ENCODE measurements at regions not wholly inside any gene's neighbourhood (a gene's known extent, or its start where the extent isn't known, plus 50 kb on each side); places are given as distances from the start of the nearest gene placed in this dataset.

DNA sequence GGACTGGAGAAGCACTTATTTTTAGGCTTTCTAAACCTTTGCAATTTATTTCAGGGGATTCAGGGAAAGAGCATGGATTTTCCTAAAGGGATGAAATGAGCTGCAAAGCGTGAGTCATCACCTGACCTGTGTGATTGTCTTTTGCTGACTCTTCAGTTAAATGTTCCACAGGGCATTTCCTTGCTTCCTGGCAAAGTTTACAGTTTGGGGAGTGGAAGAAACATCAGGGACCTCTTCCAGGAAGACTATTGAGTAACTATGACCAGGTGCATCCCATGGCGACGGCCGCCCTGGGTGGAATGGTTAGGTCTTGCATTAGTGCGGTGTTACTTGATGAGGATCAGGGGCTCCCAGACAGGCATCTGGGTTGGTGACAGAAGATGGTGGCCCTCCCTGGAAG, 79.5 kb upstream of the SIPA1L2 start:
- TF ChIP-seq, protein P1, sequence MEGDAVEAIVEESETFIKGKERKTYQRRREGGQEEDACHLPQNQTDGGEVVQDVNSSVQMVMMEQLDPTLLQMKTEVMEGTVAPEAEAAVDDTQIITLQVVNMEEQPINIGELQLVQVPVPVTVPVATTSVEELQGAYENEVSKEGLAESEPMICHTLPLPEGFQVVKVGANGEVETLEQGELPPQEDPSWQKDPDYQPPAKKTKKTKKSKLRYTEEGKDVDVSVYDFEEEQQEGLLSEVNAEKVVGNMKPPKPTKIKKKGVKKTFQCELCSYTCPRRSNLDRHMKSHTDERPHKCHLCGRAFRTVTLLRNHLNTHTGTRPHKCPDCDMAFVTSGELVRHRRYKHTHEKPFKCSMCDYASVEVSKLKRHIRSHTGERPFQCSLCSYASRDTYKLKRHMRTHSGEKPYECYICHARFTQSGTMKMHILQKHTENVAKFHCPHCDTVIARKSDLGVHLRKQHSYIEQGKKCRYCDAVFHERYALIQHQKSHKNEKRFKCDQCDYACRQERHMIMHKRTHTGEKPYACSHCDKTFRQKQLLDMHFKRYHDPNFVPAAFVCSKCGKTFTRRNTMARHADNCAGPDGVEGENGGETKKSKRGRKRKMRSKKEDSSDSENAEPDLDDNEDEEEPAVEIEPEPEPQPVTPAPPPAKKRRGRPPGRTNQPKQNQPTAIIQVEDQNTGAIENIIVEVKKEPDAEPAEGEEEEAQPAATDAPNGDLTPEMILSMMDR (IDR thresholded peaks at IDR 0.05; ENCODE audit: insufficient read depth, low read length), result no peak
- TF ChIP-seq GABPA (IDR thresholded peaks at IDR 0.05; ENCODE audit: low read depth), result no peak
- no peak for TF ChIP-seq POLR2AphosphoS5 (IDR thresholded peaks at IDR 0.05; ENCODE audit: low read depth)
- TF ChIP-seq, protein P2, sequence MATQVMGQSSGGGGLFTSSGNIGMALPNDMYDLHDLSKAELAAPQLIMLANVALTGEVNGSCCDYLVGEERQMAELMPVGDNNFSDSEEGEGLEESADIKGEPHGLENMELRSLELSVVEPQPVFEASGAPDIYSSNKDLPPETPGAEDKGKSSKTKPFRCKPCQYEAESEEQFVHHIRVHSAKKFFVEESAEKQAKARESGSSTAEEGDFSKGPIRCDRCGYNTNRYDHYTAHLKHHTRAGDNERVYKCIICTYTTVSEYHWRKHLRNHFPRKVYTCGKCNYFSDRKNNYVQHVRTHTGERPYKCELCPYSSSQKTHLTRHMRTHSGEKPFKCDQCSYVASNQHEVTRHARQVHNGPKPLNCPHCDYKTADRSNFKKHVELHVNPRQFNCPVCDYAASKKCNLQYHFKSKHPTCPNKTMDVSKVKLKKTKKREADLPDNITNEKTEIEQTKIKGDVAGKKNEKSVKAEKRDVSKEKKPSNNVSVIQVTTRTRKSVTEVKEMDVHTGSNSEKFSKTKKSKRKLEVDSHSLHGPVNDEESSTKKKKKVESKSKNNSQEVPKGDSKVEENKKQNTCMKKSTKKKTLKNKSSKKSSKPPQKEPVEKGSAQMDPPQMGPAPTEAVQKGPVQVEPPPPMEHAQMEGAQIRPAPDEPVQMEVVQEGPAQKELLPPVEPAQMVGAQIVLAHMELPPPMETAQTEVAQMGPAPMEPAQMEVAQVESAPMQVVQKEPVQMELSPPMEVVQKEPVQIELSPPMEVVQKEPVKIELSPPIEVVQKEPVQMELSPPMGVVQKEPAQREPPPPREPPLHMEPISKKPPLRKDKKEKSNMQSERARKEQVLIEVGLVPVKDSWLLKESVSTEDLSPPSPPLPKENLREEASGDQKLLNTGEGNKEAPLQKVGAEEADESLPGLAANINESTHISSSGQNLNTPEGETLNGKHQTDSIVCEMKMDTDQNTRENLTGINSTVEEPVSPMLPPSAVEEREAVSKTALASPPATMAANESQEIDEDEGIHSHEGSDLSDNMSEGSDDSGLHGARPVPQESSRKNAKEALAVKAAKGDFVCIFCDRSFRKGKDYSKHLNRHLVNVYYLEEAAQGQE (IDR thresholded peaks at IDR 0.05; ENCODE audit: insufficient replicate concordance, low read depth), result no peak

Measured in HL-60 (cell line).